NCI-H82 (cell line): ENCODE measurements at regions not wholly inside any gene's neighbourhood (a gene's known extent, or its start where the extent isn't known, plus 50 kb on each side); places are given as distances from the start of the nearest gene placed in this dataset.

Experiments
- DNase-seq: peaks from one replicate; lab custom pipeline; 2025; lab: John Stamatoyannopoulos, UW

- DNase-seq: no peak
Measured at GRCh38 chr17:71208111-71208704, 912.6 kb upstream of the SOX9 start.

DNA sequence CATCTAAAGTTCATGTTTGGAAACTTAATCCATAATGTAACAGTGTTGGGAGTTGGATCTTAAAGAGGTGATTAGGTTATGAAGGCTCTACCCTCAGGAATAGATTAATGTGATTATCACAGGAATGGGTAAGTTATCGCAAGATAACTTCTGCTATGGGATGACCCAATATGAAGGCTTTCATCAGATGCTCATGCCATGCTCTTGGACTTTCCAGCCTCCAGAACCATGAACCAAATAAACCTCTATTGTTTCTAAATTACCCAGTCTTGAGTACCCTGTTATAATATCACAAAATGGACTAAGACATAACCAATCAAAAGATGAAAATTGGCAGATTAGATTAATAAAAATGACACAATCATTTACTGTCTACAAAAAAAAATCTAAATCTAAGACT lies 906.9 kb upstream of the SOX9 start:
- DNase-seq: no peak

DNA sequence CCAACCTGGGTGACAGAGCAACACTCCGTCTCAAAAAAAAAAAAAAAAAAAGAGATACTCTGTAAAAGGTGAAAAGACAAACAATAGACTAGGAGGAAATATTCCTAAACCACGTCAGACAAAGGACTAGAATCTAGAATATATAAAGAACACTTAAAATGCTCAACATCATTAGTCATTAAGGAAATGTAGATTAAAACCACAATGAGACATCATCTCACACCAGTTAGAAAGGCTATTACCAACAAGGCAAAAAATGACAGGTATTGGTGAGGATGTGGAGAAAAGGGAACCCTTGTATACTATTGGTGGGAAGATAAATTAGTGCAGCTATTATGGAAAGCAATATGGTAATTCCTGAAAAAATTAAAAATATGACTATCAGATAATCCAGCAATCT lies 903.1 kb upstream of the SOX9 start:
- no peak for DNase-seq

DNA sequence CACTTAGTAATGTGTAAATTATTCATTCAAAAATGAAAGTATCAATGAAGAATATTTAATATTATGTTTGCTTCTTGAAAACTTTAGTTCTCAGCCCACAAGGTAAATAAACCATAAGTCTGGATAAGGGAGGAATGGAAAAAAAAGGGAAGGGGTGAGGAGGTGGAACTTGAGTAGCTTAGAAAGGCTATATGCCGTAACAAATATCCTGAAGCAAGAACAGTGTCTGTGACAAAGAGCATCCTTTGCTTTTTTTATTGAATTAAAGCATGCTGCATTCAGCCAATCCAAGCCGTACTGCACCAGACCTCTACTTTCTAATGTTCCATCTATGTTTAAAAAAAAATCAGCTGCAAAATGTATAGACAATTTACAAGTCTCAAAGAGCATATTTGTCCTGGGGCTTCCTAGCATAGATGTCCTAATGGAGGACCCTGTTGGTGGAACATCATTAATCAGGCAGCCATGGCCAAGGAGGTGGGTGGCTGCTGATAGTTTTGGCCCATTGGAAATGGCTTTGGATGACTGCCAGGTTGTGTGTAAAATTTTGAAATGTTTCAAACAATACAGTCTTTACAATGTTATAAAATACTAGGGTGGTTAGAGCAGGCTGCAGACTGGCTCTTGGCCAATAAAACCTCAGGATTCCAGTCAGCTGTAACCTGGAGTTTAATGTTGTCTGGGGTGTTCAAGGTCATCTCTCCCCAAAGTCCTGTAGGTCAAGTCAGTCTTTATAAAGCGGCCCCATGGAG lies 895.8 kb upstream of the SOX9 start:
- DNase-seq: no peak

- no peak for DNase-seq
Measured at GRCh38 chr17:71227841-71228240, 893.0 kb upstream of the SOX9 start.

DNA sequence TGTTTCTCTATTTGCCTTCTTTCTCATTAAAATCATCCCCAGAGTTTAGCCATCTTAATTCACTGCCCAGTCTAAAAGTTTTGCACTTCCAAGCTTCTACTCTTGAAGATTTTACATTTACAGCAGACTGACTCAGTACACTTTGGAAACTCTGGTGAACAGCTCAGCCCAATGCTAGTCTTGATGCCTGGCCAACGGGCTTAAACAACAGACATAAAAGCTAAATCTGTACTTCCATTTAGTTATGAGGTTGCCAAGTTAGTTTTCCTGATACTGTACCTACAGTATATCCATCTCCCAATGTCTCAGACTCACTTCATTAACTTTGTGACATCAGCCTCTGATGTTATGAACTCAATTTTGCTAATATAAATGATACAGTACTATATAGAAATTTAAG lies 891.8 kb upstream of the SOX9 start:
- DNase-seq: no peak

- no peak for DNase-seq
Measured at GRCh38 chr17:71232801-71233559, 887.8 kb upstream of the SOX9 start.

DNA sequence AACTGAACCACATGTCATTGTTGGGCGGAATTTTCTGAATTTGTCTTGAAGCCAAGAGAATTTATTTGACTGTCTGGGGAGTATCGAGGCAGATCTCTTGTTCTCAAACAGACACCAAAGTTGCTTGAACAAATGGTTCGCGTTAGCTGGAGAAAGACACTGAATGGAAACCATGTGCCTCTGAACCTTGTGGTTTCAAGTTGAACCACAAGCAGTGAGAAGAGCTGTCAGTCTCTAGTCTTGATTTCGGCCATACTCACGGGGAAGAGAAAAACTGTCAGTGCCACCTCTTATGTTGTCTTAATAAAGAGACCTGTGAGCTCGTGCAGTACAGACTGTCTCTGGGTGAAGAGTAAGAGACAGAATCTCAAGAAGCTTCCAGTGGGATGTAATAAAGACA lies 886.5 kb upstream of the SOX9 start:
- DNase-seq: no peak

GRCh38 chr17:71237903-71238538 lies 882.8 kb upstream of the SOX9 start:
- DNase-seq: no peak

DNA sequence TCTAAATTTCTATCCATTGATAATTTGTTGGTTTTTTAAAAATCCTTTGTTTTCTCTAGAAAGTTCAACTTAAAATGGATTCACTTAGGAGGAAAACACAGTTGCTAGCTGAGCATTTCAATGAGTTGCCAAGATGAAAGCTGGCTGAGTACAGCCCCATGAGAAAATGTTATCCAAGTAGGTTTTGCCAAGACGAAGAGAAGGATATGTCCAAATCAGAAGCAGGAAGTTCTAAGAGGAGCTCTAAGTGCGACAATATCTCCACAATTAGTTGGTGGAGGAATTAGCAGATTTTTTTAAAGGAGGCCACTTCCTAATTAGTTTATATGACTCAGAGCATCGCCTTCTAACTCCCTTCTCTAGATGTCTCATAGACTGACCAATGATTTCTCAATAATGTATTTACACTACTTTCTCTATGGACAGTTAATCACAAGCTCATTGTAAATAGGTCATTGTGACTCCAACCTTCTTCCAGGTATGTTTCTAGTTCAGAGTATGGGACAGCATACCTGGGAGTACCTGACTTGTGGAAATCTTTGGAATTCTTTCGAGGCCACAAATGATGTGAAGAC lies 873.3 kb upstream of the SOX9 start:
- no peak for DNase-seq

DNA sequence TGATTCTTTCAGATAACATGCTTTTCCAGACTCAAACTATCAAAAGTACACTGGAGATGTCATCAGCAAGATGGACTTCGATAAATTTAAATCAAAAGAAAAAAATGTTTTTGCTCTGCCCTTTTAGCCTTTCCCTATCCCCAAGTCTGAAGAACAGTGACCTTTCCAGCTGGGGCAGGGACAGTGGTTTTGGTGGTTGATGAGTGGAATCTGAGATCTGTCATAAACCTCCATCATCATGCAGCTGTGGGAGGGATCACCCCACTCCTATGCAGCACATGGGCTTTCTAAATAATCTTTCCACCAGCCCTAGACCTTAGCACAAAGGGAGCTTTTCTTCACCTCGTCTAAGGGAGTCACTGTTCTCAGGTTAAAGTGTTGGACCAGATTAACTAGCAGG lies 869.5 kb upstream of the SOX9 start:
- DNase-seq: no peak

DNA sequence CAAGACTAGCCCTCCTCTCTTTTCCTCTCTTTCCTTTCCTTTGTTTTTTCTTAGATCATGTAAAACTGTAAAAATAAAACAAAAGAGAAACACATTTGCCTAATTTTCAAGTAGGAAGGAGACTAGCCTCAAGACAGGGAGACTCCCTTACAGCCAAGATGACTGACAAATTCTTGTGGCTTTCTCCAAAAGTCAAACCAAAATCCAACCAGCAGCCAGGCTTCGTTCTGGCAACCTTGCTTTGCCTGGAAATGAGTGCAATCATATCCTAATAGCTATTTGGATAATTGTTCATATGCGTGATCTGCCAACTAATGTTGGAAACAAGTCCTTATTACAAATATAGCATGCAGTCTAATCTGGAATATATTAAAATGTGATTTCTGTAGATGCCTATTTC lies 868.9 kb upstream of the SOX9 start:
- DNase-seq: no peak

DNA sequence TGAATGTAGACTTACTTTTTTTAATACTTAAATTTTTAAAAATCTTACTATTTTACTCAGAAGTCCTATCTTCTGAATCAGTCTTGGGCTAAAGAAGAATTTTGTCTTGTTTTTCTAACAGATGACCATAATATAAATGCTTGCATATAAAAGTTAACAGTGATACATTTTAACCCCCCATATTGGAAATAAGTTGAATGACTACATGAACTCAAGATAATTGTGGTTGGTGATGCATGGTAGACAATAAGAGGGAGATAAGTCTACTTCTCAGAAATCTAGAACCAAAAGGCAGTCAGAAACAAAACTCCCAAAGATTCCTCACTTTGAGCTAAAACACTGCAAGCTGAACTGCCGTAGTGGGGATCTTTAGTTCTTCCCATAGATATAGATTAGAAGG lies 868.4 kb upstream of the SOX9 start:
- DNase-seq: no peak

DNA sequence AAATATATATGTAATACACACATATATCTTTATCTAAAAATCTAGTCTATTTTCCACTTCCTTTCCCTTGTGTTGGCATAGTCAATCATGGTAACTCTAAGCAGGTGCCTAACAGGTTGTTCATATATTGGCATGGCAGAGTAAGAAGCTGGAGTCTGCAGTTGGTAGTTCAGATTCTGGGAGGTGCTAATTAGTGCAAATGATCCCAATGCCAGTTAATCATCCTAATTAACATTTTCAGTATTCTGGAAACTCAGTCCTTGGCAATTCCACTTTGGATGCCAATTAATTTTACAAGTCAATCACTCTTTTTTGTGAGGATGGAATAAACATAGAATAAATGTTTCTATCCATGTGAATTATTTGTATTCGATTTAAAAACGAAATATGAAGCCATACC lies 863.7 kb upstream of the SOX9 start:
- DNase-seq: no peak

GRCh38 chr17:71260366-71260940 lies 860.4 kb upstream of the SOX9 start:
- DNase-seq: no peak

DNA sequence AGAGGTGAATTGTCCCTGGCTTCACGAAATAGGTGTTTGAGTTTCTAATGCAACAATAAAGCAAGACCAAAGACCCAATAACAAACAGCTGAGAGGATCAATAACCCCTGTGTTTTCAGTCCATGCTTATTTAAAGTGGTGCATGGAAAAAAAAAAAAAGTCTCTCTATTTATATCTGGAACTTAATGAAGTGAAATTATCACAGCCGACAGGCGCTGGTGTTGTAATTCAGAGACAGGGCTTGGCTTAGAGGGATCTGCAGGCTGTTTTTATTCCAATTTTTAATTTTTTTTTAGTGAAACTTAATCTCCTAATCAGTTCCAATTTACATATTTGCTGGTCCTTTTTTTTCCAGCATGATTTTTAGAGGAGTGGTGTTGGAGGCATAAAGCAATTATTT lies 858.2 kb upstream of the SOX9 start:
- no peak for DNase-seq

DNA sequence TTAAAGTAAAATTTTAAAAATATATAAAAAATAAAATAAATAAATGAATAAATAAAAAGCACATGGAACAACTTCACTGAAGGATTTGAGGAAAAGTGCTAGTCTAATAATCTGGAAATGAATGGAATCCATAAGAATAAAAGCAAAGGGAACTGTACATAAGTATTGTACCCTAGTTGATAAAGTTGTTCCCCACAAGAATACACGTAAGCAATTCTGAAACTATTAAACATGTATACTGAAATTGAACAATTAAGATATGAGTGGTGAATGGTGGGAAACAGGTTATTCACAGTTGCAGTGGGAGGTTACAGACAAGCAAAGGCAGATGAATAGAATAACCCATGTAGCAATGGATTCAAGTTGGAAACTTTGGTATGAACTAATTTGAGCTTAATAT lies 853.2 kb upstream of the SOX9 start:
- DNase-seq: no peak

DNA sequence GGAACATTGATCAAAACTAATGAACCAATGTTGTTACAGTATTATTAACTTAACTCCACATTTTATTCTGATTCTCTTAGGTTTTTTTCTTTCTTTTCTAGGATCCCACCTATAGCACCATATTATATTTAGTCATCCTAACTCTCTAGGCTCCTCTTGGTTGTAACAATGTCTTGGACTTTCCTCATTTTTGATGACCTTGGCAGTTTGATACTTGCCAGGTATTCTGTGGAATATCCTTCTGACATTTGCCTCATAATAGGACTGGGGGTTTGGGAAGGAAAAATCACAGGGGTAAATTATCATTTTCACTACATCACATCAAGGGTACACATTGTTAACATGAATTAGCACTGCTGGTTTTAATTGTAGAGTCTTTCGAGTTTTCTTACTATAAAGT lies 851.6 kb upstream of the SOX9 start:
- DNase-seq: no peak

- no peak for DNase-seq
Measured at GRCh38 chr17:71273441-71273840, 847.4 kb upstream of the SOX9 start.

GRCh38 chr17:71276079-71276478 lies 844.7 kb upstream of the SOX9 start:
- DNase-seq: no peak

- no peak for DNase-seq
Measured at GRCh38 chr17:71283486-71283885, 837.3 kb upstream of the SOX9 start.
